HG03342 (cell line): ENCODE measurements at regions not wholly inside any gene's neighbourhood (a gene's known extent, or its start where the extent isn't known, plus 50 kb on each side); places are given as distances from the start of the nearest gene placed in this dataset.
"Not testable (repeated sequence)": the region's sequence is repeated elsewhere in the genome, so short reads cannot be mapped to it uniquely, and the experiment has no call there.

ENCODE experiments used
- ATAC-seq: cut with Tn5 transposase; IDR thresholded peaks from one replicate; pipeline ENCODE4 v1.9.1; 2021; ENCODE audit warnings: mild to moderate bottlenecking, moderate library complexity; ENCODE audit not compliant: unreplicated experiment

- ATAC-seq: no peak
Observed at GRCh38 chr10:85421421-85421820, 945.2 kb downstream of the GRID1 start.

GRCh38 chr10:85429126-85429525 lies 937.5 kb downstream of the GRID1 start:
- ATAC-seq: no peak

- ATAC-seq: no peak
Observed at GRCh38 chr10:85430991-85431390, 935.6 kb downstream of the GRID1 start.

GRCh38 chr10:85433248-85433647 lies 933.3 kb downstream of the GRID1 start:
- ATAC-seq: no peak

- no peak for ATAC-seq
Observed at GRCh38 chr10:85444868-85445267, 921.7 kb downstream of the GRID1 start.

GRCh38 chr10:85445702-85446101 lies 920.9 kb downstream of the GRID1 start:
- ATAC-seq: no peak

GRCh38 chr10:85446827-85447226 lies 919.8 kb downstream of the GRID1 start:
- ATAC-seq: no peak

GRCh38 chr10:85447690-85448089 lies 918.9 kb downstream of the GRID1 start:
- no peak for ATAC-seq

- no peak for ATAC-seq
Observed at GRCh38 chr10:85448716-85449115, 917.9 kb downstream of the GRID1 start.

- no peak for ATAC-seq
Observed at GRCh38 chr10:85454386-85454785, 912.2 kb downstream of the GRID1 start.

GRCh38 chr10:85457191-85457590 lies 909.4 kb downstream of the GRID1 start:
- no peak for ATAC-seq

GRCh38 chr10:85458324-85458723 lies 908.3 kb downstream of the GRID1 start:
- no peak for ATAC-seq

GRCh38 chr10:85459906-85460305 lies 906.7 kb downstream of the GRID1 start:
- ATAC-seq: no peak

GRCh38 chr10:85464336-85464735 lies 902.3 kb downstream of the GRID1 start:
- no peak for ATAC-seq

- no peak for ATAC-seq
Observed at GRCh38 chr10:85477979-85478378, 888.6 kb downstream of the GRID1 start.

GRCh38 chr10:85490431-85490830 lies 876.2 kb downstream of the GRID1 start:
- ATAC-seq: no peak

- no peak for ATAC-seq
Observed at GRCh38 chr10:85491652-85492051, 874.9 kb downstream of the GRID1 start.

- ATAC-seq: no peak
Observed at GRCh38 chr10:85492684-85493083, 873.9 kb downstream of the GRID1 start.

GRCh38 chr10:85493703-85494102 lies 872.9 kb downstream of the GRID1 start:
- ATAC-seq: no peak

GRCh38 chr10:85504641-85505040 lies 862.0 kb downstream of the GRID1 start:
- not testable (repeated sequence) for ATAC-seq

GRCh38 chr10:85508159-85508558 lies 858.4 kb downstream of the GRID1 start:
- ATAC-seq: no peak

- ATAC-seq: no peak
Observed at GRCh38 chr10:85510682-85511081, 855.9 kb downstream of the GRID1 start.

- ATAC-seq: no peak
Observed at GRCh38 chr10:85513436-85513835, 853.2 kb downstream of the GRID1 start.

- no peak for ATAC-seq
Observed at GRCh38 chr10:85515316-85515715, 851.3 kb downstream of the GRID1 start.
